Fibroblast of gingiva (primary cell): ENCODE measurements at regions not wholly inside any gene's neighbourhood (a gene's known extent, or its start where the extent isn't known, plus 50 kb on each side); places are given as distances from the start of the nearest gene placed in this dataset.

Source experiments
- DNase-seq: peaks from one replicate; pipeline ENCODE4 v3.0.0-alpha.2; 2011; ENCODE audit warnings: low read depth

- DNase-seq: no peak
These were observed 601.5 kb downstream of the IRX1 start for GRCh38 chr5:4197151-4197550.

DNA sequence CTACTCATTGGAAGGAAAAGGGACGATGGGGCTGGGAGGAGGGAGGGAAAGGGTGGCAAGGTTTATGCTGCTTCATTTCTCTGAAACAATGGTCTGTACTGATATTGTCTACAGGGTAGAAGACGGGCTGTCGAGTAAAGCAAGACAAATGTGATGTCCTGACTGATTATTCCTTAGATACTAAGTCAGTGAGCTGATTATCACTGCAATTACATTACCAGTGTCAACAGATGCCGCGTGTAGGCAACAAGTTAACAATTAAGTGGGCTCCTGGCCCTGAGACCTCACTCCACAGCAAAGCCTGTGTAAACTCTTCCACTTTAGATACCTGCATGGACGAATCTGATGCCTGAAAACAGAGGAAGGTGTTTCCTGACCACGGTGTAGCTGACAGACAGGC, 602.8 kb downstream of the IRX1 start:
- no peak for DNase-seq

- no peak for DNase-seq
These were observed 603.6 kb downstream of the IRX1 start for GRCh38 chr5:4199049-4199841.

GRCh38 chr5:4203146-4203545, 607.5 kb downstream of the IRX1 start:
- DNase-seq: no peak

GRCh38 chr5:4204276-4205141, 608.9 kb downstream of the IRX1 start:
- no peak for DNase-seq

DNA sequence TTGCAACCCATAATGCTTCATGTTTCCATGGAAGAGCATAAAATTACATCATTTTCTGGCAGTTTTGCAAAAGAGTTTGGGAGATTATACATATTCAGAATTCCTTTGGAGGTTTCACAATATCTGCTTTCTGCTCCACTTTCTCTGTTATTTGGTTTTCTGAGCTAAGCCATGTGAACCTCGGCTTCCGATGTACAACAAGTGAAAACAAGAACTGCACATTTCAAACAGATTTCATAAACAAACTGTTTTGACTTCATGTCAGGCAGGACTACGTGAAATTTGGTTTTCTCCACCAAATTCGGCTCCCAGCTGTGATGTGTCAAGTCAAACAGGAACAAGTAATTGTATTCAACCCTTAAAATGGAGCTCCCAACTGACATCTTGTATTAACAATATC, 609.8 kb downstream of the IRX1 start:
- DNase-seq: no peak

DNA sequence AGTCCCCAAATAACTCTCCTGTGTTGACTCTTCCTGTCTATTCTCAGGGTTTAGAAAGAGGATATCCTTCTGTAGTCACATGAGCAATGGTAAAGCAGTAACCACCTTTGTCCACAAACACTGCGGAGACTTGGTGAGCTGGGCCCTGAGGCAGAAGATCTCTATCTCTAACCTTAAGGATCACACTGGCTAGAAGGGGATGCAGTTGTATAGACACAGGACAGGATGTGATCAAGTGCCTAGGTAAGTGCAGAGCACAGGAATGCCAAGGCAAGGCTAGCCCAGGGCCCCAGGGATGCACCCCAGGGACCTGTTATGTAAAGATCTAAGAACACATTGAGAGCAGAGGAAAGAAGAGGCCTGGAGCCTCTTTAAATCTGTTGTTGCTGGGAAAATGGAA, 610.5 kb downstream of the IRX1 start:
- DNase-seq: no peak

DNA sequence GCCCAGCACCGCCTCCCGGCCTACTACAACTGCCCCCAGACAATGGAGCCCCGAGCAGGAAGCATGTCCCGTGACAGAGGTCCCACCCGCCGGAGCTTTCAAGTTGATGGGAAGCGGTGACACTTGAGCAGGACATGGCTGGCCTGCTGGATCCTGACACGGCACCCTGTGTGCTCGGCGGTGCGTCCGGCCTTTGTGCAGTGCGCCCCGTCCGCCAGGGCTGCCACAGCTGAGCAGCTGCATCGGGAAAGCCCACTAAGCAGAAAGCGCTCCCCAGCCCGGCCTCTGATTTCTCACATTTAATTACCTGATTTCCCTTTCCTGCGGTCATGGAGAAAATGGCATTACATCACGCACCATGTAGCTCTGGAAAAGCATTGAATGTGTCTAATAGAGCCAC, 611.9 kb downstream of the IRX1 start:
- DNase-seq: no peak

DNA sequence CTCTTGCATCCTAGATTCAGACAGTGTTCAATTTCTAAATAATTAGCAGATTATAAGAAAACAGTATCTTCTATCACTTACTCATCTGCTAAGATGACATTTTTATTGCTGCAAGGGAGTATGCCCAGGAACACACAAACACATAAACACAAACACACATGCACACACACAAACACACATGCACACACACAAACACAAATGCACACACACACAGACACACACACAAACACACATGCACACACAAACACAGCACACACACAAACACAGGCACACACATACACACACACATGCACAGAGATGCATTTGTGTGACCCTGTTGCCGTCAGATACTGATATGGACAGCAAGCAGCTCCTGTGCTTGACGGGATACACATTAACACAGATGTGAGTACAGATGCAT, 612.9 kb downstream of the IRX1 start:
- no peak for DNase-seq

GRCh38 chr5:4208996-4209395, 613.4 kb downstream of the IRX1 start:
- DNase-seq: no peak

DNA sequence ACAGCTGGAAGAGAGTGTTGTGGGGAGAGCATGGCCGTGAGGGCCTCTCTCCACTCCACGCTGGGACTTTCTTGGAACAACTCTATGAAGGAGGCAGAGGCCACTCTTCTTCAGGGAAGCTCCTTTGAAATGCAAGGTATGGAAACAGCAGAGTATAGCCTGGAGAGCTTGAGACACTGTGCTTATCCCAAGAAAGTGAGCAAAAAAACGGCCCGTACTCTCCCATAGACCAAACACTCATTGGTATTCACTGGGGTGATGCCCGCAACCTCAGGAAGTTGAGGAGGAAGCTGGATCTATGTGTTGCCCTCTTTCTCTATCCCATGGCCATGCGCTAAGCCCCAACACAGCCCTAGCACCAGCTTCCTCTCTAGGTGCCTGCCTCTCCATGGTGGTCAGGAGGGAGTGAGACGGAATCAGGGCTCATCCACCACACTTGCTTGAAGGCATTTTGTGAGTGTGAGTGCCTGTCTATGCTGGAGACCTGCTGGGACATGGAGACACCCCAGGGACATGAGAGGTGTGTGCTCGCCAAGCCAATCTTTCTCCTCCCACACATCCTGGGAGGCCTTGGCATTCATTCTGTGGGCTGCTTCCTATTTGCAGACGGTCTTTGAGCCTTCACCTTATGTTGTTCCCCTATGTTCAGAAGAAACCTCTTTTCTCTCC, 616.6 kb downstream of the IRX1 start:
- DNase-seq: no peak

DNA sequence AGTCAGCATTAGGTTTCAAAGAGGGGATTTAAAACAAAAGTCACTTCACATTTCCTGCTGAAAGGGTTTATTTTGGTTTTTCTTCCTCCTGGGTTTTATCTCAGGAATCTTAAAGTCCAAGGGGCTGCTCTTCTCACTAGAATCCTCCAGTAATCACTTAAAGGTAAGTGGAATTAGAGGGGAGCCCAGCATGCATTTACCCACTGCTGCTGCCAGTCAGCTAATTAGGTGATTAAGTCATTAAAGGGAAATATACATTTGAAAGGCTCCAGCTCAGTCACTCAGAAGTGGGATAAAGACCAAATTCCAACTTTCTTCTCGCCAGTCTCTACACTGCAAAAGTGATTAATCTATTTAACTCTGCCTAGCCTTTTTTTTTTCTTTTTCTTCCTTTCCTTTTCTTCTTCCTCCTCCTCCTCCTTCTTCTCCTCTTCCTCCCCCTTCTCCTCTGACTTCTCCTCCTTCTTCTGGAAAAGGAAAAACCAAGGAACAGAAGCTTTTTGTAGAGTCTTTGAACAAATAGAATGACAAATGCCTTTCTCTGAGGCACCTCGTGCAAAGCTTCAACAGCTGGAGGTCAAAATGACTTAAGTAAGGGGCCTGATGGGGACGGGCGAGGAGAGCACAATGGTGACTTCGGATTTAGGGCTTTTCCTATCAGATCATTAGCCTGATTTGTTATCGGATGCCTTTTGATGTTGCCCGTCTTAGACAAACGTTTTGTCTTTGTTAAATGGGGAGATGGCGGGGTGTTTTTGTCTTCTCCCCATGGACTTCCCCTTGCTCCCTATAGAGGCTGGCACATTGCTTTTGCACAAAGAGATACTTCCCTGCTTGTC, 617.6 kb downstream of the IRX1 start:
- DNase-seq: no peak

- DNase-seq: no peak
These were observed 619.5 kb downstream of the IRX1 start for GRCh38 chr5:4215143-4215542.

DNA sequence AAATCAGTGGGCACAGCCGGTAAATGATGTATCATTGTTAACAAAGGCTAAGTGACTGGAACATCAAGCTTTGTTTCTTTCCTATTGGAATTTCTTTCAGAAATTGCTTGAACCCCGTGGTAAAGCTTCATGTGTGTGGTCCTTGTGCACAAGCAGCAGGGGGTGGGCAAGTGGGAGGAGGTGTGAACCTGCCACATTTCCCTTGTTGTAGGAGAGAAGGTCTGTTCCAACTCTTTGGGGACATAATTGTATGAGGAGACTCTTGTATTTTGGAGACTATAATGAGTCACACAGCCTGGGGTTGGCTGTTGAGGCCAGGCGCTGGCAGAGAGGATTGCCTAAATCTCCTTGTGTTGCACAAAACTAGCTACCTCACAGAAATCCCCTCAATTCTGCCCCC, 620.5 kb downstream of the IRX1 start:
- no peak for DNase-seq

DNA sequence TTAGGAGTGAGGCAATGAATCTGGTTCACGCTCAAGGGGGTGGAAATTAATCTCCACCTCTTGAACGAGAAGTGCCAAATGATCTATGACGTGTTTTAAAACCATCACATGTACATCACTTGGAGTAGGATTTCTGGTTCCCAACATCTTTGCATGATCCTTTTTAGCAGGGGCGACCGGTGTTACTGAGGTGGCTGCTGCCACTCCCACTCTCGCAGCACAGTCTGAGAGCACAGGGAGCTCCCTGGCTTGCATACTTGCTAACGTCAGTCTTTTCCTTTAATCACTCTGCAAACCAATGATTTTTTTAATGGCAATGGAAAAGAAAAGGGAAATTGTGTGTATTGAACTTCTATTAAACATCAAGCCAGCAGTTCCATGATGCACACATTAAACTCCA, 624.4 kb downstream of the IRX1 start:
- no peak for DNase-seq

- DNase-seq: no peak
These were observed 625.4 kb downstream of the IRX1 start for GRCh38 chr5:4221048-4221447.

- no peak for DNase-seq
These were observed 626.5 kb downstream of the IRX1 start for GRCh38 chr5:4222147-4222546.

DNA sequence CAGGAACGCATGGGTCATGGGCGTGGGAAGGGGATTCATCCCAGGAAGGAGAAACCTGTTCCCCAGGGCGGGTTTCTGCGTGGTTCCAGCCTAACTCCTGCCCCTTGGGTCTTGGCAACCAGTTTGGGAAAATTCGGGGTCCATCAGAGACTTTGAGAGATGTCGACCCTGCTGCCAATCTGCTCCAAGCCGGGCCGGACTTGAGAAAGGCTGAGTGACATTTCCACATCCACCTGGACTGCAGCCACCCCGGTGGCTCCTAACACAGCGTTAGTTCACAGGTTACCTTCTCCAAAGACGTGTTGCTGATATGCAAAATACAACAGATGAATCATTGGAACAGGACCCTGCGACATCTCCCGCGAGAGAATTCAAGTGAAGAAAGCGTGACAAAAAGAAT, 627.2 kb downstream of the IRX1 start:
- DNase-seq: no peak

DNA sequence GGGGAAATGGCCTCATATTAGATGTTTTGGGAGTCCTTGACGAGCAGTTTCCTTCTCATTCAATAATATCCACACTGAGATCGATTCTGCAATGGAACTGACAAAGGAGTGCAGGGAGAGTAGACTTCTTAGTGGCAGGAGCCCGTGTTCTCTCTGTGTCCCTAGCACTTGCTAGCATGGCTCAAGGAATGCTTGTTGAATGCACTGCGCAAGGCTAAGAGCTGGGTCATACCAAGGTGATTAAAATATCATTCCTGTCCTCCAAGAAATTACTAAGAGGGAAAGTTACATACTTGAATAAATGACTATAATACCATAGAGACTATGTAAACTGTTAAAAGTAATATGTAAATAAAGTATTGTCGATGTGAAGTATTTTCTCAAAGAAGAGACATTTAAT, 630.1 kb downstream of the IRX1 start:
- no peak for DNase-seq

DNA sequence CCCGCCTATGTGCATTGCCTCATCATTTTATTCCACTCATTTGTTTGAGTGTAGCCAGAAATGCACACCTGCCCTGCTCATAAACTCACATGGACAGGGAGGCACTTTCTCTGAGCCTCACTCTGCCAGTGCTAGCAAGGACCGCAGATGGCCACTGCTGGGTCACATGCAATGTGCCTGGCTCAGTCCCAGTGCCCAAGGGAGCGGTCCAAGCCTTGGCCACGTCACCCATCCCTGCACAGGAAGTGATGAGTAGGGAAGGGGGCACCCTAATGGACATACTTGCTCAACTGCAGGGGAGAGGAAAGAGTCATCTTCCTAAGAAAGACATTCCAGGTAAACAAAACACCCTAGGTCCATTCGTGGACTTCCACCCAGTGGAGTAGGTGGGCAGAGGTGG, 630.9 kb downstream of the IRX1 start:
- no peak for DNase-seq

GRCh38 chr5:4228708-4229107, 633.1 kb downstream of the IRX1 start:
- DNase-seq: no peak
